K562 (cell line): ENCODE measurements at regions not wholly inside any gene's neighbourhood (a gene's known extent, or its start where the extent isn't known, plus 50 kb on each side); places are given as distances from the start of the nearest gene placed in this dataset.

ENCODE experiments used
- ATAC-seq: fragments of 200-7000 bp; cut with Tn5 transposase; 3 replicates; pipeline ENCODE4 v1.9.1; 2020; ENCODE audit warnings: moderate library complexity
- BruUV-seq: library from RNA; stranded (reverse); fragments of 400-500 nt; replicated peaks from 2 replicates; lab custom pipeline; 2021; lab: Mats Ljungman, UMichigan
- CTCF ChIA-PET: fragments of 300-600 bp; formaldehyde crosslinking; extraction: SDS; loops from one replicate; lab custom pipeline; 2021; ENCODE audit warnings: low intra/inter-chr PET ratio; lab: Yijun Ruan, JAX
- POLR2A ChIA-PET: fragments of 300-600, 350-650 bp; sonication (Branson Sonifier 250); formaldehyde crosslinking; extraction: SDS; loops from one replicate; lab custom pipeline; 2021; ENCODE audit warnings: antibody characterized with exemption, inconsistent platforms; lab: Yijun Ruan, JAX
- DNase-seq, 4 experiments: peaks; one replicate each; pipeline versions ENCODE4 v3.0.0 to v3.0.0-alpha.2; 2011 to 2018; ENCODE audit warnings: low spot score in 3 of 4, mixed read lengths in 3 of 4; ENCODE audit errors: extremely low read depth in 1 of 4
- FAIRE-seq: peaks from 2 replicates; lab custom pipeline; 2011; peaks lifted over from hg19 to GRCh38; lab: Jason Lieb, UNC
- H2AFZ ChIP-seq: 2 replicates; pipeline ENCODE4 v1.6.0; 2011; ENCODE audit warnings: low read depth, low read length, control low read depth, inconsistent platforms
- H3K27ac ChIP-seq: fragments of 200-600 bp; 3 replicates; pipeline ENCODE4 v1.8.0; 2011; ENCODE audit warnings: low read depth, mild to moderate bottlenecking, control low read depth, inconsistent platforms, low read length, moderate library complexity, mixed read lengths; ENCODE audit errors: extremely low read depth
- H3K27me3 ChIP-seq, 2 experiments: fragments of 300-600 bp in 1 of 2; 2 replicates in 1 of 2; 3 replicates in 1 of 2; pipeline versions ENCODE4 v1.6.0 to v1.8.0; 2011; ENCODE audit warnings: inconsistent platforms in 2 of 2, low read length in 2 of 2, mild to moderate bottlenecking in 1 of 2, mixed read lengths in 1 of 2, moderate library complexity in 1 of 2; ENCODE audit not compliant: control insufficient read depth in 2 of 2, insufficient read depth in 2 of 2
- H3K36me3 ChIP-seq: fragments of 300-600 bp; 3 replicates; pipeline ENCODE4 v1.8.0; 2011; ENCODE audit warnings: mild to moderate bottlenecking, low read length, inconsistent platforms; ENCODE audit not compliant: control insufficient read depth, insufficient read depth
- H3K4me1 ChIP-seq, 2 experiments: fragments of 200-600 bp in 1 of 2; replicated peaks in 1 of 2; 2 replicates in 1 of 2; 3 replicates in 1 of 2; pipeline versions ENCODE4 v1.5.1 to v1.8.0; 2011; ENCODE audit warnings: inconsistent platforms in 2 of 2, low read length in 2 of 2, mild to moderate bottlenecking in 1 of 2, mixed read lengths in 1 of 2, moderate library complexity in 1 of 2; ENCODE audit not compliant: control insufficient read depth in 2 of 2, insufficient read depth in 2 of 2
- H3K4me2 ChIP-seq: 2 replicates; pipeline ENCODE4 v1.6.1; 2011; ENCODE audit warnings: low read length, control low read depth, inconsistent platforms, mixed read lengths; ENCODE audit not compliant: insufficient read depth
- H3K4me3 ChIP-seq: fragments of 200-600 bp; sonication (generic), shearing (Covaris generic); 2 replicates; pipeline ENCODE4 v1.5.1; 2016; ENCODE audit warnings: control low read depth, inconsistent platforms
- H3K79me2 ChIP-seq: fragments of 200-600 bp; 3 replicates; pipeline ENCODE4 v1.8.0; 2011; ENCODE audit warnings: low read length, inconsistent platforms; ENCODE audit not compliant: control insufficient read depth, insufficient read depth
- H3K9ac ChIP-seq, 2 experiments: 2 replicates each; pipeline versions ENCODE4 v1.6.0 to v1.6.1; 2011; ENCODE audit warnings: low read depth in 2 of 2, low read length in 2 of 2, control low read depth in 1 of 2, inconsistent platforms in 1 of 2, mild to moderate bottlenecking in 1 of 2, mixed read lengths in 1 of 2; ENCODE audit not compliant: insufficient read depth in 1 of 2
- H3K9me1 ChIP-seq: one replicate; pipeline ENCODE4 v1.6.0; 2011; ENCODE audit warnings: inconsistent platforms, mild to moderate bottlenecking, low read length, moderate library complexity; ENCODE audit not compliant: control insufficient read depth, insufficient read depth
- H3K9me3 ChIP-seq: replicated peaks from 2 replicates; pipeline ENCODE4 v1.5.1; 2011; ENCODE audit warnings: low read depth, low read length, inconsistent platforms; ENCODE audit not compliant: control insufficient read depth, insufficient read depth
- H4K20me1 ChIP-seq: replicated peaks from 2 replicates; pipeline ENCODE4 v1.6.1; 2011; ENCODE audit warnings: low read length, inconsistent platforms, mixed read lengths; ENCODE audit not compliant: control insufficient read depth, insufficient read depth
- KDM1A ChIP-seq, 2 experiments: fragments of 450-650 bp; IDR thresholded peaks; 2 replicates each; pipeline ENCODE4 v1.6.1; 2016; ENCODE audit warnings: mild to moderate bottlenecking in 2 of 2
- MEIS2 ChIP-seq: fragments of 450-650 bp; IDR thresholded peaks from 2 replicates; pipeline ENCODE4 v1.6.1; 2014; ENCODE audit warnings: mild to moderate bottlenecking; ENCODE audit not compliant: partially characterized antibody
- MTA1 ChIP-seq: fragments of 450-650 bp; IDR thresholded peaks from 2 replicates; pipeline ENCODE4 v1.6.1; 2017; ENCODE audit warnings: borderline replicate concordance
- NELFE ChIP-seq: IDR thresholded peaks from 2 replicates; pipeline ENCODE4 v1.6.1; 2011; ENCODE audit warnings: mild to moderate bottlenecking; ENCODE audit not compliant: insufficient read depth, insufficient read length
- NFE2L1 ChIP-seq: fragments of 450-650 bp; IDR thresholded peaks from 2 replicates; pipeline ENCODE4 v1.6.1; 2016; ENCODE audit warnings: missing genetic modification characterization, low read depth, mild to moderate bottlenecking, missing compliant biosample characterization, moderate library complexity, borderline replicate concordance
- PPARD ChIP-seq: fragments of 250-450 bp; sonication (Bioruptor Pico); IDR thresholded peaks from 2 replicates; pipeline ENCODE4 v1.8.0; 2022; ENCODE audit warnings: inconsistent platforms, mild to moderate bottlenecking, moderate library complexity
- RNF2 ChIP-seq: sonication (generic); IDR thresholded peaks from 2 replicates; pipeline ENCODE4 v1.6.1; 2016
- RUNX1 ChIP-seq: sonication (generic); IDR thresholded peaks from 2 replicates; pipeline ENCODE4 v1.6.1; 2016; ENCODE audit warnings: antibody characterized with exemption, low read depth
- SP2 ChIP-seq: IDR thresholded peaks from 2 replicates; pipeline ENCODE4 v1.6.1; 2011; ENCODE audit warnings: mild to moderate bottlenecking, low read depth, low read length, moderate library complexity; ENCODE audit not compliant: poor library complexity, severe bottlenecking; ENCODE audit errors: extremely low read depth
- WGBS: fragments of 100-300 bp; shearing (Covaris generic); methylation state at CpG from one replicate; pipeline ENCODE4 v1.1.6; 2016; ENCODE audit warnings: low coverage, mixed read lengths; ENCODE audit not compliant: insufficient coverage; ENCODE audit errors: missing lambda C conversion rate; 5-methylcytosine and 5-hydroxymethylcytosine counted together
- in situ Hi-C: fragments of 300-500 bp; cut with MboI; formaldehyde crosslinking; loops from 4 replicates; pipeline ENCODE4 v1.15.0; 2018; ENCODE audit warnings: inconsistent platforms, mixed read lengths
- intact Hi-C: fragments of 100-400 bp; cut with micrococcal nuclease; formaldehyde crosslinking; loops from 2 replicates; pipeline ENCODE4 v1.14.2; 2022
- TF ChIP-seq, protein P1 (sequence below): IDR thresholded peaks from 2 replicates; pipeline ENCODE4 v1.6.1; 2011; ENCODE audit warnings: borderline replicate concordance, low read depth, mild to moderate bottlenecking, moderate library complexity, low read length; ENCODE audit not compliant: insufficient read depth, poor library complexity, severe bottlenecking
- TF ChIP-seq, protein P2 (sequence below), 2 experiments: IDR thresholded peaks; 2 replicates each; pipeline ENCODE4 v1.6.1; 2011; ENCODE audit warnings: borderline replicate concordance in 1 of 2, control low read depth in 1 of 2, low read depth in 1 of 2, low read length in 1 of 2, mild to moderate bottlenecking in 1 of 2, mixed read lengths in 1 of 2, moderate library complexity in 1 of 2; ENCODE audit not compliant: insufficient read depth in 1 of 2, insufficient read length in 1 of 2, poor library complexity in 1 of 2, severe bottlenecking in 1 of 2; ENCODE audit errors: extremely low read depth in 1 of 2

DNA sequence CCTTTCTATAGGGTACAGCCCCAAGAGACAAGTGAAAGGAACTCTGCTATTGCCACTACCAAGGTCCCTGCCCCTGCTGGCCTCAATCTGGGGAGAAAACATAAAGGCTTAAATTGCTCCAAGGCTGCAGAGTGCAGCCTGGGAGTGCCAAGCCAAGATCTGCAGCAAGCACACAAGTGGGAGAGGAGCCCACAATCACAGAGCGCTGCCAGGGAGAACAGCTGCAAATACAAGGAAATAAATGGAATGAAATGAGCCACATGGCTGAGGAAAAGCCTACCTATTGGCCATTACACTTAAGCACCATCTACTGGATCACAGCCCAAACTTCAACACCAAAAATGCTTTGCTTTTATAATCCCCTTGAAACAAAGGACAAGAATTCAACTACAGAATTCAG lies 582.4 kb downstream of the FAM133A start:
- Histone ChIP-seq H3K36me3 (no peaks in the 10 kb centered on the region), H3K27me3 (no peaks in the 10 kb centered on the region), H3K9me3 (0 out of 2 replicates have a peak, but pooled peaks cover 1% of the 10 kb centered on the region), H2AFZ (no peak overlapping the region), H3K9ac (no peak overlapping the region), H3K9me1 (no peaks in the 10 kb centered on the region), H3K4me2 (no peak overlapping the region), H3K79me2 (no peaks in the 10 kb centered on the region), H3K27ac (no peak overlapping the region), H4K20me1 (no peaks in the 10 kb centered on the region), H3K4me3 (no peak overlapping the region), H3K4me1 (no peaks in the 10 kb centered on the region)
- DNase-seq (no peak), ATAC-seq (no peak), FAIRE-seq (no peak)
- intact Hi-C loops (no loop called here), in situ Hi-C loops (no loop called here)
- POLR2A ChIA-PET, result no interaction called here
- CTCF ChIA-PET, result no interaction called here
- TF ChIP-seq RUNX1 (no peak), KDM1A (IDR thresholded peaks at IDR 0.05) (no peak), NFE2L1 (no peak), RNF2 (no peak), PPARD (no peak), NELFE (no peak), MEIS2 (no peak), SP2 (no peak), MTA1 (no peak)
- TF ChIP-seq, protein P1, sequence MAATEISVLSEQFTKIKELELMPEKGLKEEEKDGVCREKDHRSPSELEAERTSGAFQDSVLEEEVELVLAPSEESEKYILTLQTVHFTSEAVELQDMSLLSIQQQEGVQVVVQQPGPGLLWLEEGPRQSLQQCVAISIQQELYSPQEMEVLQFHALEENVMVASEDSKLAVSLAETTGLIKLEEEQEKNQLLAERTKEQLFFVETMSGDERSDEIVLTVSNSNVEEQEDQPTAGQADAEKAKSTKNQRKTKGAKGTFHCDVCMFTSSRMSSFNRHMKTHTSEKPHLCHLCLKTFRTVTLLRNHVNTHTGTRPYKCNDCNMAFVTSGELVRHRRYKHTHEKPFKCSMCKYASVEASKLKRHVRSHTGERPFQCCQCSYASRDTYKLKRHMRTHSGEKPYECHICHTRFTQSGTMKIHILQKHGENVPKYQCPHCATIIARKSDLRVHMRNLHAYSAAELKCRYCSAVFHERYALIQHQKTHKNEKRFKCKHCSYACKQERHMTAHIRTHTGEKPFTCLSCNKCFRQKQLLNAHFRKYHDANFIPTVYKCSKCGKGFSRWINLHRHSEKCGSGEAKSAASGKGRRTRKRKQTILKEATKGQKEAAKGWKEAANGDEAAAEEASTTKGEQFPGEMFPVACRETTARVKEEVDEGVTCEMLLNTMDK, result no peak
- TF ChIP-seq, protein P2, sequence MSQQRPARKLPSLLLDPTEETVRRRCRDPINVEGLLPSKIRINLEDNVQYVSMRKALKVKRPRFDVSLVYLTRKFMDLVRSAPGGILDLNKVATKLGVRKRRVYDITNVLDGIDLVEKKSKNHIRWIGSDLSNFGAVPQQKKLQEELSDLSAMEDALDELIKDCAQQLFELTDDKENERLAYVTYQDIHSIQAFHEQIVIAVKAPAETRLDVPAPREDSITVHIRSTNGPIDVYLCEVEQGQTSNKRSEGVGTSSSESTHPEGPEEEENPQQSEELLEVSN (IDR thresholded peaks at IDR 0.05; ENCODE audit: borderline replicate concordance in 1 of 2, extremely low read depth in 1 of 2, insufficient read depth in 1 of 2, insufficient read length in 1 of 2, low read depth in 1 of 2, low read length in 1 of 2, poor library complexity in 1 of 2, severe bottlenecking in 1 of 2), result no peak
- no TSS peak for BruUV-seq
- WGBS, result 0% methylated on average over 1 of the region's 1 CpG
